CD4-positive, alpha-beta memory T cell (primary cell): ENCODE measurements at regions not wholly inside any gene's neighbourhood (a gene's known extent, or its start where the extent isn't known, plus 50 kb on each side); places are given as distances from the start of the nearest gene placed in this dataset.

Experiments
- CTCF ChIA-PET: fragments of 350-600 bp; sonication (Branson Sonifier 250); formaldehyde crosslinking; loops from one replicate; lab custom pipeline; 2021; ENCODE audit warnings: inconsistent platforms; ENCODE audit not compliant: partially characterized antibody; lab: Charles Lee
- POLR2A ChIA-PET: fragments of 350-600 bp; sonication (Branson Sonifier 250); formaldehyde crosslinking; loops from one replicate; lab custom pipeline; 2021; ENCODE audit not compliant: partially characterized antibody; lab: Charles Lee
- DNase-seq, 5 donors: peaks; one replicate each; pipeline versions ENCODE4 v3.0.0 to v3.0.0-alpha.2; 2020 to 2022; ENCODE audit warnings: mixed read lengths in 1 of 5
- H3K27ac ChIP-seq: one replicate; pipeline ENCODE4 v1.7.0; 2013; ENCODE audit warnings: low read depth, low read length
- H3K27me3 ChIP-seq: 2 replicates; pipeline ENCODE4 v1.7.0; 2013; ENCODE audit warnings: mild to moderate bottlenecking, low read length, moderate library complexity; ENCODE audit not compliant: insufficient read depth
- H3K36me3 ChIP-seq: 2 replicates; pipeline ENCODE4 v1.7.0; 2013; ENCODE audit warnings: mild to moderate bottlenecking, low read length, moderate library complexity; ENCODE audit not compliant: insufficient read depth
- H3K4me1 ChIP-seq: 2 replicates; pipeline ENCODE4 v1.7.0; 2013; ENCODE audit warnings: mild to moderate bottlenecking, low read length, moderate library complexity; ENCODE audit not compliant: insufficient read depth
- H3K4me3 ChIP-seq, 2 donors: one replicate each; pipeline ENCODE4 v1.7.0; 2013; ENCODE audit warnings: low read length in 2 of 2, mild to moderate bottlenecking in 1 of 2
- H3K9me3 ChIP-seq, 2 donors: one replicate each; pipeline ENCODE4 v1.7.0; 2013; ENCODE audit warnings: low read length in 2 of 2, control low read depth in 1 of 2; ENCODE audit not compliant: control insufficient read depth in 1 of 2
- H3K27ac Mint-ChIP-seq, 7 donors: one replicate each; pipeline ENCODE4 v1.8.0; 2020 to 2021; ENCODE audit warnings: mixed read lengths in 7 of 7, mild to moderate bottlenecking in 6 of 7, inconsistent platforms in 3 of 7, moderate library complexity in 3 of 7
- H3K27me3 Mint-ChIP-seq, 2 donors: one replicate each; pipeline ENCODE4 v1.8.0; 2020 to 2021; ENCODE audit warnings: mixed read lengths in 2 of 2
- H3K36me3 Mint-ChIP-seq, 2 donors: one replicate each; pipeline ENCODE4 v1.8.0; 2020 to 2021; ENCODE audit warnings: mixed read lengths in 2 of 2, inconsistent platforms in 1 of 2, mild to moderate bottlenecking in 1 of 2
- H3K4me1 Mint-ChIP-seq, 4 donors: one replicate each; pipeline ENCODE4 v1.8.0; 2020 to 2021; ENCODE audit warnings: mixed read lengths in 4 of 4, mild to moderate bottlenecking in 1 of 4
- H3K4me3 Mint-ChIP-seq, 8 donors: one replicate each; pipeline ENCODE4 v1.8.0; 2020 to 2021; ENCODE audit warnings: mixed read lengths in 8 of 8, mild to moderate bottlenecking in 7 of 8, moderate library complexity in 6 of 8, inconsistent platforms in 3 of 8
- H3K9me3 Mint-ChIP-seq, 8 donors: one replicate each; pipeline ENCODE4 v1.8.0; 2020 to 2021; ENCODE audit warnings: mixed read lengths in 8 of 8, mild to moderate bottlenecking in 5 of 8, inconsistent platforms in 3 of 8, moderate library complexity in 1 of 8
- intact Hi-C: fragments of 100-400 bp; cut with micrococcal nuclease; formaldehyde crosslinking; loops from one replicate; pipeline ENCODE4 v1.15.1; 2023

DNA sequence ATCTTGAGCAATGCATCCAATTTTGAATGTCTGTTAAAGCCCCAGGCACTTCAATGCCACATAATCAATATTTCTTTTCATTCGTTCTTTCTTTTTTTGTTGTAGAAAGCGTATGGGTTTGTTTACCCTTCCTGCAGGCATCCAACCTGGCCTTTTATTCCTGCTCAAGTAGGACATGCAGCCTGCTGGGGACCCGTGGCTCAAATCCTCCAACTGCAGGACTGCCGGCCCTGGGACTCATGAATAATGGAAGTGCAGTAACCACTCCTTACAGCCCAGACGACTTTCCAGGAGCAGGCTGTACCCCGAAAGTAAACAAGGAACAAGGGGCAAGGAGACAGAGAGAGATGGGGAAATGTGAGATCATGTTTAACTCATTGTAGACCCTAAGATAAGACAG lies 126.4 kb downstream of the SALL1 start:
- no peaks in the 10 kb centered on the region for H3K4me1 Mint-ChIP-seq
- no peaks in the 10 kb centered on the region for H3K9me3 ChIP-seq
- no peak overlapping the region for H3K4me3 Mint-ChIP-seq
- ChIA-PET CTCF (no interaction called here), POLR2A (no interaction called here)
- no peak overlapping the region for H3K4me3 ChIP-seq
- H3K36me3 Mint-ChIP-seq, result no peaks in the 10 kb centered on the region
- H3K27me3 Mint-ChIP-seq, result peaks cover 7 to 21% of the 10 kb centered on the region in 2 donors
- no peak overlapping the region for H3K27ac ChIP-seq
- H3K36me3 ChIP-seq, result no peaks in the 10 kb centered on the region
- DNase-seq, result no peak
- intact Hi-C loops, result no loop called here
- H3K27ac Mint-ChIP-seq, result no peak overlapping the region
- no peaks in the 10 kb centered on the region for H3K4me1 ChIP-seq
- H3K27me3 ChIP-seq, result no peaks in the 10 kb centered on the region
- peaks cover 0 to 8% (median 1%) of the 10 kb centered on the region in 8 donors for H3K9me3 Mint-ChIP-seq

DNA sequence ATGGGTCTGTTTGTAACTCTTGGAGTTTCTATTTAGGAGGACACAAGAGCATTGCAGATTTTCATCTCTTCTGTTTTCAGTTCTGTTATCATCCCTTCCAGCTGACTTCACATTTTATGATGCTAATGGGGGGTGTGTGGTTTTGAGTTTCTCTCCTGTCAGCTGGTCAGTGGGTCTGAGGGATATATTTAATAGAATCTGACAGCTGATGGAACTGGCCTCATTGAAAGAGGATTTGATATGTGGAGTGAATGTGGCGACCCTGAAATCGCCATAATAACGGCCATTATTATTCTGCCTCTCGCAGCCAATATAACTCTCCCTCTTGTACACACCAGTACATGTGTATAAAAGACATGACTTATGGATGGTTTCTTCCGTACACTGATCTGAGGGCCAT lies 128.1 kb downstream of the SALL1 start:
- no peaks in the 10 kb centered on the region for H3K4me1 Mint-ChIP-seq
- Histone ChIP-seq H3K9me3 (no peaks in the 10 kb centered on the region), H3K27me3 (no peaks in the 10 kb centered on the region), H3K36me3 (no peaks in the 10 kb centered on the region), H3K4me1 (no peaks in the 10 kb centered on the region), H3K4me3 (no peak overlapping the region), H3K27ac (no peak overlapping the region)
- no peak overlapping the region for H3K4me3 Mint-ChIP-seq
- CTCF ChIA-PET, result no interaction called here
- peaks cover 5 to 21% of the 10 kb centered on the region in 2 donors for H3K27me3 Mint-ChIP-seq
- H3K27ac Mint-ChIP-seq, result no peak overlapping the region
- POLR2A ChIA-PET, result no interaction called here
- intact Hi-C loops, result no loop called here
- no peaks in the 10 kb centered on the region for H3K36me3 Mint-ChIP-seq
- no peak for DNase-seq
- peaks cover 0 to 8% (median under 1%) of the 10 kb centered on the region in 8 donors for H3K9me3 Mint-ChIP-seq

DNA sequence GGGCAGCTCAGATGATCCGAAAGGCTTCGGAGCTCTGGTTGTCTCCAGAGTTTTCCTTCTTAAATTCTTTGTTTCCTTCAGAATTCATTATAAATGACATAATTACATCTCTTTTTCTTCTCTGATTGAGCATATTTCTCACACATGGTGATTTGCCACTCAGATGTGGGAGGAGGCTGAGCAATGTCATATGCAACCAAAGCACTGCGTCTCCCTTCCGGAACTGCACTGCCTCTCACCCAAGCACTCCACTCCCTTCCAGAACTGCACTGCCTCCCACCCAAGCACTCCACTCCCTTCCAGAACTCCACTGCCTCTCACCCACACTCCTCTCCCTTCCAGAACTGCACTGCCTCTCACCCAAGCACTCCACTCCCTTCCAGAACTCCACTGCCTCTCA lies 131.5 kb downstream of the SALL1 start:
- H3K27ac ChIP-seq, result no peak overlapping the region
- H3K27me3 ChIP-seq, result no peaks in the 10 kb centered on the region
- no peaks in the 10 kb centered on the region for H3K36me3 ChIP-seq
- Mint-ChIP-seq H3K36me3 (no peaks in the 10 kb centered on the region), H3K4me3 (no peak overlapping the region), H3K9me3 (peaks cover 0 to 3% (median 0%) of the 10 kb centered on the region in 8 donors), H3K27me3 (peaks cover 10 to 14% of the 10 kb centered on the region in 2 donors), H3K4me1 (no peaks in the 10 kb centered on the region), H3K27ac (no peak overlapping the region)
- H3K4me3 ChIP-seq, result no peak overlapping the region
- intact Hi-C loops, result no loop called here
- ChIA-PET POLR2A (no interaction called here), CTCF (no interaction called here)
- DNase-seq, result no peak
- no peaks in the 10 kb centered on the region for H3K4me1 ChIP-seq
- H3K9me3 ChIP-seq, result no peaks in the 10 kb centered on the region

DNA sequence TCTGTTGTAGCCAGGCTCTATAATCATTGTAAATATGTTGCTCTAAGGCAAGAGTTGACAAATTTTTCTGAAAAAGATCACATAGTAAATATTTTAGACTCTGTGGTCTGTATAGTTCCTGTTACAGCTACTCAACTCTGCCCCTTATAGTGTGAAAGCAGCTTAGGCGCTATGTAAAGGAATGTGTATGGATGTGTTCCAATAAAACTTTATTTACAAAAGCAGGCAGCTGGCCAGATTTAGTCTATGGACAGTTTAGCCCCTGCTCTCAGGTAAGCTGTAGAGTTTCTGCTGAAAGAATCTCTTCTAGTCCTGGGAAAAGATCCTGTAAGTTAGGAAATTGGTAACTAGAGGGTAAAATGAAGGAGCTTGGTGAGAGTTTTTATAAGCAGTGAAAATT lies 133.1 kb downstream of the SALL1 start:
- no peak for DNase-seq
- Mint-ChIP-seq H3K9me3 (peaks cover 0 to 3% (median 0%) of the 10 kb centered on the region in 8 donors), H3K4me3 (no peak overlapping the region), H3K27me3 (peaks cover 6 to 12% of the 10 kb centered on the region in 2 donors), H3K27ac (no peak overlapping the region), H3K36me3 (no peaks in the 10 kb centered on the region), H3K4me1 (no peaks in the 10 kb centered on the region)
- no peaks in the 10 kb centered on the region for H3K9me3 ChIP-seq
- ChIA-PET POLR2A (no interaction called here), CTCF (no interaction called here)
- H3K36me3 ChIP-seq, result no peaks in the 10 kb centered on the region
- intact Hi-C loops, result no loop called here
- no peaks in the 10 kb centered on the region for H3K27me3 ChIP-seq
- H3K4me1 ChIP-seq, result no peaks in the 10 kb centered on the region
- H3K4me3 ChIP-seq, result no peak overlapping the region
- H3K27ac ChIP-seq, result no peak overlapping the region

DNA sequence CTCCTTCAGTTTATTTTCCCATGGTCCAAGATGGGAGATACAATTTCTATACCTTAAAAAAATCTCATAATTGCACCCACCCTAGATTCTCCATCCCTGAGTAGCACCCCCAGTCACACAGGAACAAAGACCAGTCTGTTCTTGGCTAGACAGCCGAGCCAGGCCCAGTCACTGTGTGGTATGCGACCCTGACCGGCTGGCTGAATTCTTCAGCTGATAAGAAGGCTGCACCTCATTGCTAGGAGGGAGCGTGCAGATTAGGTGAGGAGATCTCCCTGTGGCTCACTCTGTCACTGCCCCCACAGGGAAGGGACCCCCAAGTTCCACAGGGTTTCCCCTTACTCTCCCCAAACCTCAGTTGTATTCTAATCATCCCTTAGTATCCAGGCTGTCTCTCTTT lies 138.7 kb downstream of the SALL1 start:
- no peak overlapping the region for H3K4me3 ChIP-seq
- no peaks in the 10 kb centered on the region for H3K9me3 ChIP-seq
- intact Hi-C loops, result no loop called here
- H3K27me3 ChIP-seq, result no peaks in the 10 kb centered on the region
- H3K27ac Mint-ChIP-seq, result no peak overlapping the region
- CTCF ChIA-PET, result no interaction called here
- H3K4me1 Mint-ChIP-seq, result no peaks in the 10 kb centered on the region
- no peak overlapping the region for H3K4me3 Mint-ChIP-seq
- no peaks in the 10 kb centered on the region for H3K4me1 ChIP-seq
- POLR2A ChIA-PET, result no interaction called here
- peaks cover 1 to 17% (median 6%) of the 10 kb centered on the region in 8 donors for H3K9me3 Mint-ChIP-seq
- no peak overlapping the region for H3K27ac ChIP-seq
- no peak for DNase-seq
- no peaks in the 10 kb centered on the region for H3K36me3 Mint-ChIP-seq
- H3K36me3 ChIP-seq, result no peaks in the 10 kb centered on the region
- H3K27me3 Mint-ChIP-seq, result peaks cover 12% of the 10 kb centered on the region in 2 donors

DNA sequence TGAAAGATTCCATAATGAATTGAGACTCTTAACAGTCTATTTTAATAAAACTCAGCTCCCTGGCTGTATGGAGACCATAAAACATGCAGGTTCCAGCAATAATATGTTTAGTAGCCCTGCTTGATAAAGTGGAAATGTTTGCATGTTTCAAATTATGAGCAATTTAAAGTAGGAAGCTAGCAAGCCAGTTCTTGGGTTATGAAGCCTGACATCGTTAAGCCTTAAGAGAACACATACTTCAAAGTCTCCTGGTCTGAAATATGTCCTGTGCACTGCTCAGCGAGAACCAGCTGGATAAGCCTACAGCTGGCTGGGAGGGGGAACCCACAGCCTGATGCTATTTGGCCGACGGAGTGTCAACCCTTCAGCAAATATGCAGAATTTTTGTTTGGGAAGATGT lies 140.3 kb downstream of the SALL1 start:
- Mint-ChIP-seq H3K27me3 (peaks cover 9 to 11% of the 10 kb centered on the region in 2 donors), H3K36me3 (no peaks in the 10 kb centered on the region), H3K4me1 (no peaks in the 10 kb centered on the region), H3K27ac (no peak overlapping the region), H3K9me3 (peaks cover 1 to 23% (median 9%) of the 10 kb centered on the region in 8 donors), H3K4me3 (no peak overlapping the region)
- no peak for DNase-seq
- POLR2A ChIA-PET, result no interaction called here
- intact Hi-C loops, result no loop called here
- H3K27me3 ChIP-seq, result no peaks in the 10 kb centered on the region
- H3K27ac ChIP-seq, result no peak overlapping the region
- CTCF ChIA-PET, result no interaction called here
- no peaks in the 10 kb centered on the region for H3K36me3 ChIP-seq
- H3K9me3 ChIP-seq, result no peaks in the 10 kb centered on the region
- H3K4me1 ChIP-seq, result no peaks in the 10 kb centered on the region
- H3K4me3 ChIP-seq, result no peak overlapping the region

DNA sequence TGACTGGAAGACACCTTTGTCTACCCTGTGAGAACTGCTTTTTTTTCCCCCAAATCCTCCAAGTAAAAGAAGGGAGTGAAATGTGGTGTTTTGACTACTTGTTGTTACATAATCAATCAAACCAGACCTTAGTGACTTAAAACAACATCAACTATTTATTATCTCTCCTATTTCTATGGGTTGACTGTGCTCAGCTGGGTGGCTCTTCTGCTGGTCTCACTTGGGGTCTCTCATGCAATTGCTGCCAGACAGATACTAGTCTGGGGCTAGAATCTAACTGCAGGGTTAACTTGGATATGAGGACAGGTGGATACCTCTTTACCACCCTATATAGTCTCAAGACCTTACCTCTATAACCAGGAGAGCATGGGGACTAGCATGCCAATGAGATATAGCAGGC lies 141.3 kb downstream of the SALL1 start:
- peaks cover 1 to 23% (median 9%) of the 10 kb centered on the region in 8 donors for H3K9me3 Mint-ChIP-seq
- H3K4me3 Mint-ChIP-seq, result no peak overlapping the region
- intact Hi-C loops, result no loop called here
- Histone ChIP-seq H3K9me3 (no peaks in the 10 kb centered on the region), H3K36me3 (no peaks in the 10 kb centered on the region), H3K27me3 (no peaks in the 10 kb centered on the region), H3K4me1 (no peaks in the 10 kb centered on the region), H3K27ac (no peak overlapping the region), H3K4me3 (no peak overlapping the region)
- no peaks in the 10 kb centered on the region for H3K36me3 Mint-ChIP-seq
- H3K4me1 Mint-ChIP-seq, result no peaks in the 10 kb centered on the region
- H3K27ac Mint-ChIP-seq, result no peak overlapping the region
- DNase-seq, result no peak
- POLR2A ChIA-PET, result no interaction called here
- H3K27me3 Mint-ChIP-seq, result peaks cover 4 to 7% of the 10 kb centered on the region in 2 donors
- CTCF ChIA-PET, result no interaction called here

DNA sequence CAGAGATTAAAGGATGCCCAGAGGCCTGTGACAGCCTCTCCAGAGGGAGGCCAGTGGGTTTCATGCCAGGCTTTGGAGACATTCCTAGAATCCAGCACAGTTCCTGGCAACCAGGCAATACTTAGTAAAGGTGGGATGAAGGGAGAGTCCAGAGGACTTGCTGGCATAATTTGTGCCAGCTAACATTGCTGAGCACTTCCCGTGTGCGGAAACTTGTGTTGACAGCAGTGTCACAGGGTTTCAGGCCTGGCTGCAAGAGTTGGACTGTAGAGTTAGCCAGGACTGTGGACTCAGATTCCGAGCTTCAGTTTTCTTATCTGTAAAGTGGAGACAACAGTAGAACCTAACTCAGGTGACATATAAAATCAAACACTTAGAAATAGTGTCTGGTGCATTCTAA lies 141.7 kb downstream of the SALL1 start:
- CTCF ChIA-PET, result no interaction called here
- no peaks in the 10 kb centered on the region for H3K36me3 Mint-ChIP-seq

More for the DNA sequence above, 141.7 kb downstream of the SALL1 start:
- Histone ChIP-seq H3K27ac (no peak overlapping the region), H3K27me3 (no peaks in the 10 kb centered on the region), H3K4me1 (no peaks in the 10 kb centered on the region), H3K4me3 (no peak overlapping the region), H3K9me3 (no peaks in the 10 kb centered on the region), H3K36me3 (no peaks in the 10 kb centered on the region)
- intact Hi-C loops, result no loop called here
- no peak for DNase-seq
- POLR2A ChIA-PET, result no interaction called here
- no peak overlapping the region for H3K4me3 Mint-ChIP-seq
- H3K9me3 Mint-ChIP-seq, result peaks cover 2 to 23% (median 9%) of the 10 kb centered on the region in 8 donors
- no peak overlapping the region for H3K27ac Mint-ChIP-seq
- H3K4me1 Mint-ChIP-seq, result no peaks in the 10 kb centered on the region
- peaks cover 4 to 7% of the 10 kb centered on the region in 2 donors for H3K27me3 Mint-ChIP-seq
